GM04504 (cell line): ENCODE measurements at regions not wholly inside any gene's neighbourhood (a gene's known extent, or its start where the extent isn't known, plus 50 kb on each side); places are given as distances from the start of the nearest gene placed in this dataset.

Experiments
- DNase-seq: peaks from one replicate; pipeline ENCODE4 v3.0.0-alpha.2; 2012; ENCODE audit warnings: low read depth

GRCh38 chr20:61014491-61014890 is 237.6 kb upstream of the CDH4 start:
- DNase-seq: no peak

- no peak for DNase-seq
Measured at GRCh38 chr20:61015602-61016001, 236.5 kb upstream of the CDH4 start.

- DNase-seq: no peak
Measured at GRCh38 chr20:61019322-61019721, 232.7 kb upstream of the CDH4 start.

- no peak for DNase-seq
Measured at GRCh38 chr20:61023612-61024011, 228.4 kb upstream of the CDH4 start.

- no peak for DNase-seq
Measured at GRCh38 chr20:61024390-61024789, 227.7 kb upstream of the CDH4 start.

- DNase-seq: no peak
Measured at GRCh38 chr20:61025536-61025935, 226.5 kb upstream of the CDH4 start.

GRCh38 chr20:61026173-61026572 is 225.9 kb upstream of the CDH4 start:
- no peak for DNase-seq

- DNase-seq: no peak
Measured at GRCh38 chr20:61026731-61027130, 225.3 kb upstream of the CDH4 start.

GRCh38 chr20:61027218-61027617 is 224.8 kb upstream of the CDH4 start:
- no peak for DNase-seq

GRCh38 chr20:61030130-61030529 is 221.9 kb upstream of the CDH4 start:
- DNase-seq: no peak

- DNase-seq: no peak
Measured at GRCh38 chr20:61031101-61031830, 220.8 kb upstream of the CDH4 start.

GRCh38 chr20:61037498-61037897 is 214.6 kb upstream of the CDH4 start:
- no peak for DNase-seq

- no peak for DNase-seq
Measured at GRCh38 chr20:61041481-61041880, 210.6 kb upstream of the CDH4 start.

- DNase-seq: no peak
Measured at GRCh38 chr20:61042506-61043385, 209.3 kb upstream of the CDH4 start.

- DNase-seq: no peak
Measured at GRCh38 chr20:61043681-61044080, 208.4 kb upstream of the CDH4 start.

- no peak for DNase-seq
Measured at GRCh38 chr20:61044499-61044898, 207.6 kb upstream of the CDH4 start.

- no peak for DNase-seq
Measured at GRCh38 chr20:61045091-61045490, 207.0 kb upstream of the CDH4 start.

- DNase-seq: no peak
Measured at GRCh38 chr20:61045876-61046585, 206.0 kb upstream of the CDH4 start.

GRCh38 chr20:61046721-61047351 is 205.2 kb upstream of the CDH4 start:
- DNase-seq: no peak

- DNase-seq: no peak
Measured at GRCh38 chr20:61047515-61047914, 204.5 kb upstream of the CDH4 start.

GRCh38 chr20:61048302-61048701 is 203.8 kb upstream of the CDH4 start:
- DNase-seq: no peak

- DNase-seq: no peak
Measured at GRCh38 chr20:61049684-61050083, 202.4 kb upstream of the CDH4 start.
